GM04504 (cell line): ENCODE measurements at regions not wholly inside any gene's neighbourhood (a gene's known extent, or its start where the extent isn't known, plus 50 kb on each side); places are given as distances from the start of the nearest gene placed in this dataset.

Experiments
- DNase-seq: peaks from one replicate; pipeline ENCODE4 v3.0.0-alpha.2; 2012; ENCODE audit warnings: low read depth

DNA sequence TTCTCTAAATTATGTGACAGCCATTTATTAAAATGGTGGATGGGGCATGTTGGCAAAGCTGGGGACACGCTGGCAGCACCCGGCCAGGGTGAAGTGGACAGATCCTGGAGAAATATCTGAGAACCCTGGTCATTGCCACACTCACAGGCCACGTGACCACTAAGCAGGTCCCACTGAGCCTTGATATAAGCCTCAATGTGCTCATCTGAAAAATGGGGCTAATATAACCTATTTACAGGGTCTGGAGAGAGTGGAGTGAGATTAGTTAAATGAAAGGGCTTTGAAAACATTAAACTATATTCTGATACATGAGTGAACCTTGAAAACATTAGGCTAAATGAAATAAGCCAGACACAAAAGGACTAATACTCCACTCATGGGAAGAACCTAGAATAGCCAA, 108.9 kb downstream of the RBFOX3 start:
- no peak for DNase-seq

DNA sequence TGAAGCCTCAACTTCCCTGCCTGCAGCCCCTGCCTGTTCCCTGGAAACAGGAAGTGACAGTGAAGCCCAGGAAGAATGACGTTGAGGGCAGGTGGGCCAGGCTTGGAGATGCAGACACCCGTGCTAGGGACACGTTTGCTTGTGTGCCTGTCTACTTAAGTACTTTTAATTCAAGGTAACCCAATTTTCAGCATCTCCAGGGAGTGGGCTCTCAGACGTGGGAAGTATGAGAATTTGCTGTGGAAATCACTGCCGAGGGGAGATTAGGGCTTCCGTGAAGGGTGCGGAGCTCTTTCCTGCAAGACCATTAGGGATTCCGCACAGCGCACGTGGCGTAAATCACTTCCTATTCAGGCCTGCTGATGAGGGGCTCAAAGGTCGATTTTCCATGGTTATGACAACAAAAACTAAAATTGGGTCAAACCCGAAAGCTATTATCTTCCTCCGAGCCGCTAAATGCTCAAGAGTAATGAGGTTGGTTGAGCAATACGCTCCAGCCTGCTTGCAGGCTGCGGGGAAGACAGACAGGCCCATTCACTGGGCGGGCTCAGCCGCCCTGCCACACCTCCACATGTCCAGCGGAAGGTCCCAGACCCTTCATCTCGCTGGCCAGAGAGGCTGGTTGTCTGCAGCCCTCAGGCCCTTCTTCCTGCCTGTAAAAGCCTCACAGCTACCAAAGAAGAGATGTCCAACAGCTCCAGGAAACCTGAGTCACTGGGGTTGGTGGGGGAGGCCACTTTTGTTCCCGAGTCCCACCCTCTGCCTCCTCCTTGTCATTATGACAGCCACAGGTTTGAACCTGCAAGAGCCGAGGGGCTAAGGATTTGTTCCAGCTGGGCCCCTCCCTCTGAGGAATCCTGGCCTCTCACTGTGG, 109.9 kb downstream of the RBFOX3 start:
- DNase-seq, result no peak

GRCh38 chr17:79498854-79499253, 112.0 kb downstream of the RBFOX3 start:
- no peak for DNase-seq

DNA sequence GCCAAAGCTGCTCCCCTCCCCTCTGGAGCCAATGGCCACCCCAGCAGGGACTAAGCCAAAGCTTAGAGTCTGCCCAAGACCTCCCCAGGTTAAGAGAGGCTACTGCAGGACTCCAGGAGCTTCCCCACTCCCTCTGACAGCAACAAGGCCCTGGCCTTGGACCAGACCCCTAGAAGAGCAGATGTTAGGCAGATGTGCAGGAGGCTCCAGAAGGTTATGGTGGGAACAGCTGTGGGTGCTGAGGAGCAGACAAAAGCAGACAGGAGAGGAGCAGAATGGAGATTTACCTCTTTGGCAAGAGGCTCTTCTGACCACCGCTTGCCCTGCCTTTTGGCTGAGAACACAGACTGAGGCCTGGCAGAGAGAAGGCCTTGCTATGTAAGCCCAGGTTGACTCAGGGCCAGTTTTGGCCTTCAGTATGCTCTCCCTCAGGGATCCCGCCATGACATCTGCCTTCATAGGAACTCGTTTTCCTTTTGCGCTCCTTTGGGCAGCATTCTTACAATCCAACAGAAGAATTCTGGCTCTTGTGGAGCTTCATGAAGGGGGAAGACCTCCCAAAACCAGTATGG, 113.0 kb downstream of the RBFOX3 start:
- no peak for DNase-seq

- no peak for DNase-seq
These were observed 114.3 kb downstream of the RBFOX3 start for GRCh38 chr17:79496422-79497005.

DNA sequence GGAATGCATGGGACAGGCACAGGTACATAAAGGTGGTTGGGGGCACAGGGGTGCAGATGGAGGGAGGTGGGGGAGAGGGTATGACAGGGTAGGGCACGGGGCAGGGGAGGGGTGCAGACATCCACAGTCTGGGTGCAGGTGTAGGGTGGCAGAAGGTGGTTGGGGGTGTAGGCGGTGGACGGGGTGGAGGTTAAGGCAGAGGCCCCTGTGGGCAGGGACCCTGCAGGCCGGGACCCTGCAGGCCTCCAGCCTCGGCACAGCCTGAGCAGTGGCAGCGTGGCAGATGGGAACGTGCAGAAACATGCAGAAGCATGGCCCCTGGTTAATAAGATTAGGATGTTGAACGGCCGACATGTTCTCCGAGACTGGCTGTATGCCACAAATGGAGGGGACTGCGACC, 115.2 kb downstream of the RBFOX3 start:
- no peak for DNase-seq

DNA sequence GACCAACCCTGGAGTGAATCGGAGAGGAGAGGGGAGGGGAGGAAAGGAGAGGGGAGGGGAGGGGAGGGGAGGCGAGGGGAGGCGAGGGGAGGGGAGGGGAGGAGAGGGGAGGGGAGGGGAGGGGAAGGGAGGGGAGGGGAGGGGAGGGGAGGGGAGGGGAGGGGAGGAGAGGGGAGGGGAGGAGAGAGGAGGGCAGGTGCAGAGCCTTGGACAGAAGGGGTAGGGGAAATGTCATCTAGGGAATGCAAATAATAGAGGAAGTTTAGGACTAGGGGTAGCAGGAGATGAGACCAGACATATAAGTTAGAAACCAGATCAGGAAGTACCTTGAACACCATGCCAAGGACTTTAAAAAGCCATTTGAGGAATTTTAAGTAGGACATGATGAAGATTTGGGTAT, 119.8 kb downstream of the RBFOX3 start:
- DNase-seq, result no peak

DNA sequence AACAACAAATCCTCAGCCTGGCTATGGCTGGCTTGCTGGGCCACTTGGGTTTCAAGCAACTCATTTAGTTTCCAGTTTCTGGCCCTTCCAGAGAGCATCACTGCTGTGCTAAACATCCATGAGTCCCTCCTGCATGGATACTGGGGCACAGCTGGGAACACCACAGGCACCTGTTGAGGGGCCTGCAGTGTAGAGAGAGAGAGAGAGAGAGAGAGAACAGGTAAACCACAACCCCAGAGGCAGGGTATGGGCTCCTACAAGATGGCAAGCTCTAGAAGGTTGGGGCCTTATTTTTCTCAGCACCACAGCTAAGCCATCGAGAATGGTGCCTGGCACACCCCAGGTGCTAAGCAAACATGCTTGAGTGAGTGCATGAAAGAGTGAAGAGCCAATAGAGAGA, 120.3 kb downstream of the RBFOX3 start:
- no peak for DNase-seq

GRCh38 chr17:79487149-79487548, 123.7 kb downstream of the RBFOX3 start:
- no peak for DNase-seq

- DNase-seq, result no peak
These were observed 124.9 kb downstream of the RBFOX3 start for GRCh38 chr17:79485991-79486390.

DNA sequence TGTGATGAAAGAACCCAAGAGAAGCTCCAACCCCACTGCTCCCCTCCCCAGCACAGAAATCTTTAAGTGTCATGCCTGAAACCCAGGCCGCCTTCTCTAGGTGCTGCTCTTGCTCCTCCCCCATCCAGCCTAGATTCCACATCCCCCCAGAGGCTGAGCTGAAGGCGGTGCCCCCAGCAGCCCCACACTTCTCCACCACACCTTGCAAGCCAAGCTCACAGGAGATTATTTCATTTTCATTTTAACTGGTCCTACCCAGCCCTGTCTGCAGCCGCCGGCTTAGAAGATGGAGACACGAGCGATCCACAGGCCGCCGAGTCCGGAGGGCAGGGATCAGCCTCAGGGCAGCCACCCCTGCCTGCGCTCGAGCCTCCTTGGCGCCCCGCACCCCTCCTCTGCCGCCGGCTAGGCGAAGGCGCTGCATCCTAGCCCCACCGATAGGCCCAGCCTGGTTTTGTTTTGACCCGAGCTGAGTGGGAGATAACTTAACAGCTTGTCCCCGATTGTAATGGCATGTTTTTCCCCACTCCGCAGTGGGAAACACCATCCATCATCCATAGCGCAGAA, 125.3 kb downstream of the RBFOX3 start:
- no peak for DNase-seq

DNA sequence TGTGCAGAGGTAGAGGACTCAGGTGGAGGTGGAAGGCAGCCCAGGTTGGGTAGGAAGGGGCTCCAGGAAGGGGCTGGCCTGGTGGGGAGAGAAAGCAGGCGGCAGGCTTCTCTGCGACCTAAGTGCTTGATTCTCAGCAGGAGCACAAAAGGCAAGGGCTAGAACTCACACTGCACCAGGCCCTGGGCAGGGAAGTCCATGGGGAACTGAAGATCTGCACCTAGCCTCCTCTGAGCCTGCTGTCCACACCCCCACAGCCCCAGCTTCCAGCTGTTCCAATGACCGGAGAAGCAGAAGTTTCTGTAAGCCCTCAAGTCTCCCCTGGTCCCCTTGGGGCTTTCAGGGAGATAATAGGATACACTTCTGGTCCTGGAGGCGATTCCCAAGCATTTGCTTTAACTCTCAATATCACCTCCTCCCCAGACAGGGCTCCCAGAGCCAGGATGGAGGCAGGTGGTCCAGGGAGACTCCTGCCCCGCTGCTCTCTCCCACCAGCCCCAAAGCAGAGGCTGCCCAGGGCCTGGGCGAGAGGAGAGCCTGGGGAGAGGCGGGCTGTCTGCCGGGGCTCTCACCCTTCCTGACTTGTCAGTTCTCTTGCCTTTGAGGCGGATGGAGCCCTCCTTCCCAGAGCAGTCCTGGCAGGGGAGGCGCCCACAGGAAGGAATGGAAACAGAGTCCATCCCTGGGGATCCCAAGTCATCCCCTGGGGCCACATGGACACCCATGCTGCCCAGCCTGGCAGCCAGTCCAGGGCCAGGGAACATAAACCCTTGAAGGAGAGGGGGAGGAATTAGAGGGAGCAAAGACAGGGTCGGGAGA, 126.0 kb downstream of the RBFOX3 start:
- DNase-seq, result no peak

- no peak for DNase-seq
These were observed 127.0 kb downstream of the RBFOX3 start for GRCh38 chr17:79483842-79484241.

GRCh38 chr17:79482727-79483521, 127.9 kb downstream of the RBFOX3 start:
- DNase-seq, result no peak

DNA sequence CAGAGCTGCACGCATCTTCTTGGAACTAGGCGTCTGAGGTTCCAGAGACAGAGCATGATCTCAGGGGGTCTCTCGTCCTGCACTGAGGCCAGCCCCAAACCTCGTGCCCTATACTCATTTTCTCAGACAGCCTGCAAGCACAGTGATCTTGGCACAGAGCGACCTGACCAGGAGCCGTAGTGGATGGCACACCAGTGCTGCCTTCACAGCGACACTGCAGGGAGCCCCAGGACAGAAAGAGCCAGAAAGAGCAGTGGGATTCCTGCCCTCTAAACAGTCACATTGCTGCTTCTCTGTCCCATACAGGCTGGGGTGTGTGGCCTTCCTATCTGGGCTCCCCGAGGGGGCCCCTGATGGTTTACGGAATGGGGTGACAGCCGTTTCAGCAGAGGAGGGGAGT, 131.0 kb downstream of the RBFOX3 start:
- no peak for DNase-seq

DNA sequence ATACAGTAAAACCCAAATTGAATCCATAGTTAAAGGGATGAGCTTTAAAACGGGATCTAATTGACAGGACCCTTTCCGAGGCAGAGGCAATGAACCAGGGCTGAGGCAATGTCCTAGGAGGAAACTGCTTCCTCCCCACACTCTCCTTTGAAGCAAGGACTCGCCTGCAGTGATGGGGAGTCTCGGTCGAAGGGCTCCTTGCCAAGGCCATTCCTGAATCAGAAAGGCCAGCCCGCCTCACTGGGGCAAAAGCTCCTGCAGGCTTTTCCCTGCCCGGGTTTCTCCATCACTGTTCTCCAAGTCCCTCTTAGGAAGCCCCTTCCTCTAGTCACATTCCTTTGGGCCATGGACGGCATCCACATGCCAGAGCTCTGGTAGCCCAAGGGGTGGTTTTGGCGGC, 132.0 kb downstream of the RBFOX3 start:
- DNase-seq, result no peak

GRCh38 chr17:79478051-79478461, 132.8 kb downstream of the RBFOX3 start:
- DNase-seq, result no peak

DNA sequence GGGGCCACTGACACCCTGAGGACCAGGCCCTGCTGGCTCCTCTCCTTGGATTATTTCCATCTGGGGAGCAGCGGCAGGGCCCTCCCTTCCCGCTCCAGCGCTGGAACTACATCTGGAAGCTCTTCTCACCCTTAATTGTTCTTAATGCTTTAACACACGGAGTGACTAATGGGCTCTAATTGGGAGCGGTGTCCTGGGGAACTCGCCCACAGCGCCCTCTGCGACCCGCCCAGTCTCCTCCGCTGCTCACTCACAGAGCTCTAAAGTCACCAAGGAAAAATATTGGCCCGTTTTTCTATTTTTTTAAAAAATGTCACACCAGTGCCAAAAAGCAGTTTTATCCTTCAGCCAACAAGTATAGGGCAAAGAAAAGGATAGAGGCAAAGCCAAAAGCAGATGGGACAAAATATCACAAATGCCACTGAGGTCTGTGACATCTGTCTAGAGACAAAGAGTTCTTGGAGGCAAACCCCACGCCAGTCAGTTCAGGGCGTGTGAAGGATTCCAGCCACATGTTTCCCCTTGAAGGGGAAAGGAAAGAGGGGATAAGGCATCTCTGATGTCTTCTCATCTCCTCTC, 134.7 kb downstream of the RBFOX3 start:
- no peak for DNase-seq

DNA sequence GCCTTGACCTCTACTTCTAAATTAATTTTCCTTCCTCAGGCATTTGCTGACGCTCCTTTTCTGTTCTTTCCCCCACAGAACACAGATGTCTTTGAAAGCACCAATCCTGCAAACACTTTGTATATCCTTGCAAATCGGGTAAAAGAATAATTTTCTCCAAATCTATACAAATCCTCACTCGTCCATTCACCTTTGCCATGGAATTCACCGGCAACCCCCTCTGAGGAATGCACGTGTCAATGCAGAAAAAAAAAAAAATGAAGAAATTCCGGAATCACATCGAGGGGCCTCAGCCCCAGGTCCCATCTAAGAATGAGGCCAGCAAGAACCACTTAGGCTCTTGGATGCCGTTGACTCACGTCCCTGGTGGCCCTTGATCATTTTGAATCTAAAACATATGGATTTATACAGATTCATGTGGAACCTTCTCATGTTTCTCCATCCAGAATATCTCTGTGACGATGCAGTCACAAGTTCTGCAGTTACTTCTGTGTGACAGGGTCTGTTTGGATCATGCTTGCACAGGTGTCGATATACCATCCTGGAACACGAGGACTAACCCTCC, 136.9 kb downstream of the RBFOX3 start:
- DNase-seq, result no peak

- DNase-seq, result no peak
These were observed 137.6 kb downstream of the RBFOX3 start for GRCh38 chr17:79473111-79473875.
